ENCODE measurements at regions not wholly inside any gene's neighbourhood (a gene's known extent, or its start where the extent isn't known, plus 50 kb on each side); places are given as distances from the start of the nearest gene placed in this dataset.
"Not testable (repeated sequence)": the region's sequence is repeated elsewhere in the genome, so short reads cannot be mapped to it uniquely, and the experiment has no call there.

DNA sequence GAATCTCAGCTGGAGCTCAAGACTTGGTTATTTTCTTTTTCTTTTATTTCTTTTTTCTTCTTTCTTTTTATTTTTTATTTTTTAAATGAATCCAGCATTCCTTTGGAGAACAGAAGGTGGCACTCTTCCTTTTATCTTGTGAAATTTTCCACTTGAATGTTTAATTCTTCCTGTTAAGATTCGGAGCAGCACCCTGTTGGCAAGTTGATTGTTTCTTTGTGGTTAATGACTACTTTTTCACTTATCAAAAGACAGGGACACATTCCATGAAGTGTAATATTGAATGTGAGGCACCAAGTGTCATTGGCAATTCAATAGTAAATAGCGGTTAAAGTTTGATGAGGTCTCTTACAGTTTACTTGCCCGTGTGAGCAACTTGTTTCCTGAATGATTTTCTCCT, 240.5 kb upstream of the CHD1 start:
- no peak overlapping the region for H3K4me3 ChIP-seq (replicated peaks in 1 of 2; ENCODE audit: low read depth in 2 of 2, low read length in 2 of 2)
- peak; percentile 0 to 9 for DNase-seq (ENCODE audit: low read depth in 2 of 2)
- TF ChIP-seq CTCF (IDR thresholded peaks at IDR 0.05; ENCODE audit: low read depth, low read length): no peak

DNA sequence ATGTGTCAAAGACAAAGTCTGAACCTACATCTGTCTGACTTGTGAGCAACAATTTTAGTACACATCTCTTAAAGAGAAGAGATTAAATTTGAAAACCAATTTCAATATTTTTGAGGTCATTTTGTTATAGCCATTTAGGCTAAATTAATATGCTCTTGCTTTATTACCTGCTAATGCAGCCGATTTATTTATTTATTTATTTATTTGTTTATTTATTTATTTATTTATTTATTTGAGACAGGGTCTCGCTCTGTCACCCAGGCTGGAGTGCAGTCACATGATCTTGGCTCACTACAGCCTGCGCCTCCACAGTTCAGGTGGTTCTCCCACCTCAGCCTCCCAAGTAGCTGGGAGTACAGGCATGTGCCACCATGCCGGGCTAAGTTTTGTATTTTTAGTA, 232.7 kb upstream of the CHD1 start:
- not testable (repeated sequence) for DNase-seq (ENCODE audit: low read depth in 2 of 2); H3K4me3 ChIP-seq (replicated peaks in 1 of 2; ENCODE audit: low read depth in 2 of 2, low read length in 2 of 2)

- H3K4me3 ChIP-seq (replicated peaks in 1 of 2; ENCODE audit: low read depth in 2 of 2, low read length in 2 of 2): no peak overlapping the region
- no peak for TF ChIP-seq CTCF (IDR thresholded peaks at IDR 0.05; ENCODE audit: low read depth, low read length)
- DNase-seq (ENCODE audit: low read depth in 2 of 2): no peak
Observed at GRCh38 chr5:99156688-99157087, 227.9 kb upstream of the CHD1 start.

DNA sequence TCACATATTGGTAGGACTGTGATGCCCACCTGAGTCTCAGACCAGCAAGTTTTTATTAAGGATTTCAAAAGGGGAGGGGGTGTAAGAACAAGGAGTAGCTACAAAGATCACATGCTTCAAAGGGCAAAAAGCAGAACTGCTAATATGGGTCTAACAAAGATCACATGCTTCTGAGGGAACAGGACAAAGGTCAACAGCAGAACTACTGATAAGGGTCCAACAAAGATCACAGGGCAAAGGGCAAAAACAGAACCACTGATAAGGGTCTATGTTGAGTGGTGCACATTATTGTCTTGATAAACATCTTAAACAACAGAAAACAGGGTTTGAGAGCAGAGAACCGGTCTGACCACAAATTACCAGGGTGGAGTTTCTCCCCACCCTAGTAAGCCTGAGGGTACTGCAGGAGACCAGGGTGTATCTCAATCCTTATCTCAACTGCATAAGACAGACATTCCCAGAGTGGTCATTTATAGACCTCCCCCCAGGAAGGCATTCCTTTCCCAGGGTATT, 214.5 kb upstream of the CHD1 start:
- H3K4me3 ChIP-seq (replicated peaks in 1 of 2; ENCODE audit: low read depth in 2 of 2, low read length in 2 of 2); DNase-seq (ENCODE audit: low read depth in 2 of 2): not testable (repeated sequence)

DNA sequence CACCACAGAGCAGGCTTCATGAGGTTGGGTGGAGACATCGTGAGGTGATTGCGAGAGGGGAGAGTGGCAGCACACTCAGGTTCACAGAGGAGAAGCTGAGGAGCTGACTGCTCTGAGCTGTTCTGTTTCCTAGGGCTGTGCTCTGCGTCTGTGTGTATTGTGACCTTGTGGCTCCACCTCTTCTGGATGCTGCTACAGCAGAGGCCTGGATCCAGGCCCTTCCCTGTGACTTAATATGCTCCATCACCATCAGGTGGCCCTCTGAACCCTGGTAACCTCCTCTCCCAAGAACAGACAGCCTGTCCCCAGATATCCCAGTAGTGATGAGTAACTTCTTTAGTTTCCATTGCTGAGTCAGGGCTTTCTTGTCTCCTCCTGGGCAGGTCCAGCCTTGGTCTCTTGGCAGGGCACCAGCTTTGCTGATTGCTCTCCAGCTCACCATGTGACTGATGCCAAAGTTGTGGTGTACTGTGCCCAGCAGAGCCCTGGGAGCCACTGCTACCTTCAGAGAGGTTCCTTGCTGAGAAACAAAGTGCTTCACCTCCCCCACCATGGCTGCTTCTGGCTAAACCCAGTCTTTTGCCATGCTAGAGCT, 212.8 kb upstream of the CHD1 start:
- TF ChIP-seq CTCF (IDR thresholded peaks at IDR 0.05; ENCODE audit: low read depth, low read length): no peak
- DNase-seq (ENCODE audit: low read depth in 2 of 2): no peak
- no peak overlapping the region for H3K4me3 ChIP-seq (replicated peaks in 1 of 2; ENCODE audit: low read depth in 2 of 2, low read length in 2 of 2)

GRCh38 chr5:99138911-99139310, 210.1 kb upstream of the CHD1 start:
- DNase-seq (ENCODE audit: low read depth in 2 of 2): no peak
- no peak overlapping the region for H3K4me3 ChIP-seq (replicated peaks in 1 of 2; ENCODE audit: low read depth in 2 of 2, low read length in 2 of 2)
- no peak for TF ChIP-seq CTCF (IDR thresholded peaks at IDR 0.05; ENCODE audit: low read depth, low read length)

GRCh38 chr5:99133921-99134320, 205.1 kb upstream of the CHD1 start:
- DNase-seq (ENCODE audit: low read depth in 2 of 2): no peak
- no peak overlapping the region for H3K4me3 ChIP-seq (replicated peaks in 1 of 2; ENCODE audit: low read depth in 2 of 2, low read length in 2 of 2)
- no peak for TF ChIP-seq CTCF (IDR thresholded peaks at IDR 0.05; ENCODE audit: low read depth, low read length)

- no peak for DNase-seq (ENCODE audit: low read depth in 2 of 2)
- no peak overlapping the region for H3K4me3 ChIP-seq (replicated peaks in 1 of 2; ENCODE audit: low read depth in 2 of 2, low read length in 2 of 2)
- TF ChIP-seq CTCF (IDR thresholded peaks at IDR 0.05; ENCODE audit: low read depth, low read length): no peak
Observed at GRCh38 chr5:99129768-99130501, 201.1 kb upstream of the CHD1 start.

All from cardiac fibroblast (primary cell).